SK-N-MC (cell line): ENCODE measurements at regions not wholly inside any gene's neighbourhood (a gene's known extent, or its start where the extent isn't known, plus 50 kb on each side); places are given as distances from the start of the nearest gene placed in this dataset.

Source experiments
- EZH2 ChIP-seq: fragments of 200-600 bp; sonication (generic); IDR thresholded peaks from one replicate; pipeline ENCODE4 v1.6.1; 2017; ENCODE audit warnings: antibody characterized with exemption
- FOXP2 ChIP-seq: optimal IDR thresholded peaks from 2 replicates; pipeline ENCODE3; 2011; ENCODE audit warnings: mild to moderate bottlenecking, moderate library complexity; ENCODE audit not compliant: insufficient read depth; ENCODE audit errors: extremely low read length, control extremely low read depth
- POLR2AphosphoS5 ChIP-seq: IDR thresholded peaks from 2 replicates; pipeline ENCODE4 v1.6.1; 2012; ENCODE audit warnings: mild to moderate bottlenecking, low read depth, low read length, borderline replicate concordance

DNA sequence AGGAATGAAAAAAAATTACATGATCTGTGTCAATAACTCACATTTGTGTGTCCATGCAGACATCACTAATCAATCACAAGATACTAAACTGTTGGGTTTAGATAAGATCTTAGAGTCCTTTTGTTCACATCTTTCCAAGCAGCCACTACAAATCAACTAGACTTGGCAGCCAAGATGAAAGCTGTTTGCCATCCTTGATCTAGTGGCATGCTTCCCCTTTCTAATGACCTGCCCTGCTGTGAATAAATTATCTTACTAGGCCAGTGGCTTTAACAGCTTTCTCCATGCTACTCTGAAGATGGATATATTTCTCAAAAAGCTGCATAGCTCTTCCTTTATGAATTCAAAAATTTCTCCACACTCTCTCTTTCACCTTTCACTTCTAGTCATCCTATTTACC lies 1338.0 kb upstream of the ACVR2A start:
- TF ChIP-seq POLR2AphosphoS5 (no peak), EZH2 (no peak), FOXP2 (no peak)
